HG03571 (cell line): ENCODE measurements at regions not wholly inside any gene's neighbourhood (a gene's known extent, or its start where the extent isn't known, plus 50 kb on each side); places are given as distances from the start of the nearest gene placed in this dataset.

Experiments used
- ATAC-seq: cut with Tn5 transposase; IDR thresholded peaks from one replicate; pipeline ENCODE4 v1.9.1; 2021; ENCODE audit not compliant: unreplicated experiment

GRCh38 chr13:90099847-90100246, 1247.6 kb upstream of the MIR17HG start:
- ATAC-seq = no peak

- no peak for ATAC-seq
Observed at GRCh38 chr13:90103099-90103784, 1244.2 kb upstream of the MIR17HG start.

GRCh38 chr13:90104764-90105163, 1242.7 kb upstream of the MIR17HG start:
- no peak for ATAC-seq

- no peak for ATAC-seq
Observed at GRCh38 chr13:90105276-90105675, 1242.2 kb upstream of the MIR17HG start.

GRCh38 chr13:90105849-90106496, 1241.5 kb upstream of the MIR17HG start:
- ATAC-seq = no peak

GRCh38 chr13:90107661-90108060, 1239.8 kb upstream of the MIR17HG start:
- ATAC-seq = no peak

- no peak for ATAC-seq
Observed at GRCh38 chr13:90108547-90108946, 1238.9 kb upstream of the MIR17HG start.

GRCh38 chr13:90116121-90116520, 1231.4 kb upstream of the MIR17HG start:
- no peak for ATAC-seq

- ATAC-seq = no peak
Observed at GRCh38 chr13:90118467-90119071, 1228.9 kb upstream of the MIR17HG start.

- ATAC-seq = no peak
Observed at GRCh38 chr13:90120026-90120425, 1227.5 kb upstream of the MIR17HG start.

- no peak for ATAC-seq
Observed at GRCh38 chr13:90121784-90122183, 1225.7 kb upstream of the MIR17HG start.

- no peak for ATAC-seq
Observed at GRCh38 chr13:90122531-90122930, 1225.0 kb upstream of the MIR17HG start.

- no peak for ATAC-seq
Observed at GRCh38 chr13:90135558-90135957, 1211.9 kb upstream of the MIR17HG start.

GRCh38 chr13:90142251-90142650, 1205.2 kb upstream of the MIR17HG start:
- no peak for ATAC-seq

GRCh38 chr13:90154311-90154960, 1193.1 kb upstream of the MIR17HG start:
- no peak for ATAC-seq

- ATAC-seq = no peak
Observed at GRCh38 chr13:90156390-90156789, 1191.1 kb upstream of the MIR17HG start.

GRCh38 chr13:90168953-90169352, 1178.5 kb upstream of the MIR17HG start:
- ATAC-seq = no peak

GRCh38 chr13:90170208-90170607, 1177.3 kb upstream of the MIR17HG start:
- no peak for ATAC-seq

GRCh38 chr13:90171649-90172048, 1175.8 kb upstream of the MIR17HG start:
- no peak for ATAC-seq

- ATAC-seq = no peak
Observed at GRCh38 chr13:90177512-90177911, 1170.0 kb upstream of the MIR17HG start.

GRCh38 chr13:90184355-90184754, 1163.1 kb upstream of the MIR17HG start:
- no peak for ATAC-seq

- ATAC-seq = no peak
Observed at GRCh38 chr13:90185734-90186133, 1161.8 kb upstream of the MIR17HG start.
